ENCODE measurements at regions not wholly inside any gene's neighbourhood (a gene's known extent, or its start where the extent isn't known, plus 50 kb on each side); places are given as distances from the start of the nearest gene placed in this dataset.

- TF ChIP-seq POLR2A (IDR thresholded peaks at IDR 0.05) (no peak), EP300 (IDR thresholded peaks at IDR 0.05) (no peak), POLR2AphosphoS5 (IDR thresholded peaks at IDR 0.05) (no peak)
- TF ChIP-seq, protein P1, sequence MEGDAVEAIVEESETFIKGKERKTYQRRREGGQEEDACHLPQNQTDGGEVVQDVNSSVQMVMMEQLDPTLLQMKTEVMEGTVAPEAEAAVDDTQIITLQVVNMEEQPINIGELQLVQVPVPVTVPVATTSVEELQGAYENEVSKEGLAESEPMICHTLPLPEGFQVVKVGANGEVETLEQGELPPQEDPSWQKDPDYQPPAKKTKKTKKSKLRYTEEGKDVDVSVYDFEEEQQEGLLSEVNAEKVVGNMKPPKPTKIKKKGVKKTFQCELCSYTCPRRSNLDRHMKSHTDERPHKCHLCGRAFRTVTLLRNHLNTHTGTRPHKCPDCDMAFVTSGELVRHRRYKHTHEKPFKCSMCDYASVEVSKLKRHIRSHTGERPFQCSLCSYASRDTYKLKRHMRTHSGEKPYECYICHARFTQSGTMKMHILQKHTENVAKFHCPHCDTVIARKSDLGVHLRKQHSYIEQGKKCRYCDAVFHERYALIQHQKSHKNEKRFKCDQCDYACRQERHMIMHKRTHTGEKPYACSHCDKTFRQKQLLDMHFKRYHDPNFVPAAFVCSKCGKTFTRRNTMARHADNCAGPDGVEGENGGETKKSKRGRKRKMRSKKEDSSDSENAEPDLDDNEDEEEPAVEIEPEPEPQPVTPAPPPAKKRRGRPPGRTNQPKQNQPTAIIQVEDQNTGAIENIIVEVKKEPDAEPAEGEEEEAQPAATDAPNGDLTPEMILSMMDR (IDR thresholded peaks at IDR 0.05): no peak
Measured at GRCh38 chr2:117712684-117713083, 101.8 kb upstream of the DDX18 start.

Data from suprapubic skin (tissue), 4 donors.